ENCODE measurements at regions not wholly inside any gene's neighbourhood (a gene's known extent, or its start where the extent isn't known, plus 50 kb on each side); places are given as distances from the start of the nearest gene placed in this dataset.
"Not testable (repeated sequence)": the region's sequence is repeated elsewhere in the genome, so short reads cannot be mapped to it uniquely, and the experiment has no call there.

DNA sequence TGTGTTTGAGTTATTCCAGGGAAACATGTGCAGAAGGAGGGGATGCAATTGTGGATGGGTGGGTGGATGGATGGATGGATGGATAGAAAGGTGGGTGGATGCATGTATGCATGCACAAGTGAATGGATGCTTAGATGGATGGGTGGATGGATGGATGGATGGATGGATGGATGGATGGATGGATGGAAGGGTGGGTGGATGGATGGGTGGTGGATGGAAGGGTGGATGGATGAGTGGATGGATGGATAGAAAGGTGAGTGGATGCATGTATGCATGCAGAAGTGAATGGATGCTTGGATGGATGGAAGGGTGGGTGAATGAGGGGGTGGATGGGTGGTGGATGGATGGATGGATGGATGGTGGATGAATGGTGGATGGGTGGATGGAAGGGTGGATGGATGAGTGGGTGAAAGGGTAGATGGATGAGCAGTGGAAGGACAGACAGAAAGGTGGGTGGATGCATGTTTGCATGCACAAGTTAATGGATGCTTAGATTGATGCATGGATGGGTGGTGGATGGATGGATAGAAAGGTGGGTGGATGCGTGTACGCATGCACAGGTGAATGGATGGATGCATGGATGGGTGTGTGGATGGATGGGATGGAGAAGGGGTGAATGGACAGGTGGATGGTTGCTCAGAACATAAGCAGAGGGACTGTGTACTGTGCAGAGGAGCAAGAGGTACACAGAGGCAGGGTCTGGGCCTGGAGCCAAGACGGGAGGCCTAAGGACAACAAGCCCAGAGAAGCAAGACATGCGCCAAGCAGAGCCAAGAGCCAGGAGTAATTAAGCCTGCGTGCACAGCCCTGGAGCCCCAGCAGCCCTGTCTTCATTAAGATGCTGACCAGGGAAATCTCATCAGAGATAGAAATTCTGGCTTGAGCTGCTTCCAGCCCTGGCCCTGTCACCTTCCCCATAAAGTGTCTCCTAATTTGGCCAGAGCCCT lies 84.6 kb upstream of the PPP1R26 start:
- DNase-seq = no peak

DNA sequence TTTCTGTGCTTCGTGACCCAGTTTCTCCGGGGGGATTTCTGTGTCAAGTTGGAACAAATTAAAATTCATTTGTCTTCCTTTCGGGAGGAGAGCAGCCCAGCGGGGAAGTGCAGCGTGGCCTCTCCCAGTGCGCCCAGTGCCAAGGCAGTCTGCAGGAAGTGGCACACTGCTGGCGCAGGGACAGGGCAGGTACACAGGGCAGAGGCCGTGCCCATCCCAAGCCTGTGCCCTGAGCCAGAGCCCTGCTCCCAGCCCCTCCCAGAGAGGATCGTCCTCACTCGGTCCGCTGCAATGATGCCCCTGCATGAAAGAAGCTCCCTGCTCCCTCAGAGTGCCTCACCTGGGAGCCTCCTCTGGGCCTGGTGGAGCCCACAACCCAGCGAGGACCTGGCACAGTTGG lies 82.4 kb upstream of the PPP1R26 start:
- DNase-seq = no peak

DNA sequence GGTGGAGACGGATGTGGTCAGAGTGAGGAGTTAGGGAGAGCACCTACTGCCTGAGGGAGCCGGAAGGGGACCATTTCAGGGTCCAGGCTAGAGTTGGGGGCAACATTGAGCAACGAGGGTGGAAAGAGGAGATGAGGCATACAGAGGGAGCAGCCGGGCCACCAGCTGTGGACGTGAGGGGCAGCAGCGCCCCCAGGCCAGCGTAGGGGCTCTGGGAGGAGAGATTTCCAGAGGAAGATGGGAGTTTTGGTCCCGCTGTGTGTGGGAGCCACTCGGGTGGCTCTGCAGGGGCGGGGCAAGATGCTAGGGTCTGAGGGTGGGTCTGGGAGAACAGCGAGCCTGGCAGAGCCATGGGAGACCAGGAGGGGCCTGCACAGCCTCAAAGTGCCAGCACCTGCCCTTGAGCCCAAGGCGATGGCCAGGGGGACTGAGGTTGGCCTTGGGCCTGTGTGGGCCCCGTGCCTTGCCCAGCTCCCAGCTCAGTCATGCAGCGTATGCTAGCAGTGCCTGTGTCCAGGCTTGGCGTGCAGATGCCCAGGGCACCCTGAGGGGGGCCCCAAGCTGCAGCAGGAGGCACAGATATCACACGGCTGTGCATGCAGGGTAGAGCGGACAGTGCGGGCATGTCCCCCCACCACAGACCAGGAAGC lies 80.5 kb upstream of the PPP1R26 start:
- no peak for DNase-seq

DNA sequence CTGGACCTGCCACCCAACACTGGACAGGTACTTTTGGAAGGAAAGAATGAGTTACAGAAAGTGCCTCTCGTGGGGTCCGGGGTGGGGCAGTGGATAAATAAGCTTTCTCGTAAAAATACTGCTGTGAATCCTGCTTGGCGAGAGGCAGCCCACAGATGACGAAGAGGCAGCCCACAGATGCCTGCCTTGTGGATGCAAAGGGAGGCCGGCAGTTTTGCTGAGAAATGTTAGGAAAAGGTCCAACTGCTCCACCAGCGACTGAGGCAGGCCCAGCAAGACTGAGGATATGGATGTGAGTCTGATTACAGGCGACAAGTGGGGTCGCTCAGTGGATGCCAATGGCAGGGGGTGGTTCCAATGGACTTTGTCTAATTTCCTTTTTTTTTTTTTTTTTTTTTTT lies 79.1 kb upstream of the PPP1R26 start:
- DNase-seq = no peak

DNA sequence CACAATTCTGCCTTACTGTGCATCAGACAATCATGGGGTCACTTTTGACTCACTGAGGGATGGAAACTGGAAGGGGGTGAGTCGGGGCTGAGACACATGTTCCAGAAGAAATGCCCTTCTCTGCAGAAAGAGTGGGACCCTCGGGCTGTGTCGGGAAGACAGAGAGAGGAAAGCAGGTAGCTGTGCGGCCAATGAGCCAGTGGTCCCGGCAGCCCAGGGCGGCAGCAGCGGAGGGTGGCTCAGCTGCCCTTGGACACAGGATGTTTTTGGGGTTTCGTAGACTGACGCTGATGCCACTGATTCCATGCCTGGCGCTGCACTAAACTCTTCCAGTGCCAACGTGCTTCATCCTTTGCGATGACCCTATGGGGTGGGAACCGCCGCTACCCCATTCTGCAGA lies 78.4 kb upstream of the PPP1R26 start:
- DNase-seq = no peak

DNA sequence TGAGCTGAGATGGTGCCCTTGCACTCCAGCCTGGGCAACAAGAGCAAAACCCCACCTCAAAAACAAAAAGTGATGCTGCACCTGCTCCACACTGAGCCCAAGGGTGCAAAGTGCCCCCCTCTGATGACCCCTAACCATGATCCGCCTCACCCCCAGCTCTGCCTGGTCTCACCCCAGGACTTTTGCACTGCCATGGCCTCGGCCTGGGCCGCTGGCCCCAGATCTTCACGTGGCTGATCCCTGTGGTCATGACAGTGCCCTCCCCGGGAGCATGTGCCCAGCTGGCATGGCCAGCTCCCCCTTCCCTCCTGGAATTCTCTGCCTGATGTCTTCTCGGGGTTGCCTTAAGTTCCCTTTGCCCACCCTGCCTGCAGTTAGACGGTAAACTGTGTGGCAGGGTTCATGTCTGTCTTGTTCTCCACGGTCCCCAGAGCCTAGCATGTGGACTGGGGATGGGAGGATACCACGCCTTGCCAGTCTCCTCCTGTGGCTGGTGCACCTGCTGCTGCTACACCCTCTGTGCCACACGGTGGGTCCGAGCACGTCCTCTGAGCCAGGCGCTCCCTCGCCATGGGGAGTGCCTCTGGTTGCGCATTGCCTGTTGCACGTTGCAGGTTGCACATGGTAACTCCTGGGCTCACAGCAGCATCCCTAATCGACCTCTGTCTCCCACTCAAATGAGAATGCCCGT lies 77.4 kb upstream of the PPP1R26 start:
- DNase-seq = no peak

DNA sequence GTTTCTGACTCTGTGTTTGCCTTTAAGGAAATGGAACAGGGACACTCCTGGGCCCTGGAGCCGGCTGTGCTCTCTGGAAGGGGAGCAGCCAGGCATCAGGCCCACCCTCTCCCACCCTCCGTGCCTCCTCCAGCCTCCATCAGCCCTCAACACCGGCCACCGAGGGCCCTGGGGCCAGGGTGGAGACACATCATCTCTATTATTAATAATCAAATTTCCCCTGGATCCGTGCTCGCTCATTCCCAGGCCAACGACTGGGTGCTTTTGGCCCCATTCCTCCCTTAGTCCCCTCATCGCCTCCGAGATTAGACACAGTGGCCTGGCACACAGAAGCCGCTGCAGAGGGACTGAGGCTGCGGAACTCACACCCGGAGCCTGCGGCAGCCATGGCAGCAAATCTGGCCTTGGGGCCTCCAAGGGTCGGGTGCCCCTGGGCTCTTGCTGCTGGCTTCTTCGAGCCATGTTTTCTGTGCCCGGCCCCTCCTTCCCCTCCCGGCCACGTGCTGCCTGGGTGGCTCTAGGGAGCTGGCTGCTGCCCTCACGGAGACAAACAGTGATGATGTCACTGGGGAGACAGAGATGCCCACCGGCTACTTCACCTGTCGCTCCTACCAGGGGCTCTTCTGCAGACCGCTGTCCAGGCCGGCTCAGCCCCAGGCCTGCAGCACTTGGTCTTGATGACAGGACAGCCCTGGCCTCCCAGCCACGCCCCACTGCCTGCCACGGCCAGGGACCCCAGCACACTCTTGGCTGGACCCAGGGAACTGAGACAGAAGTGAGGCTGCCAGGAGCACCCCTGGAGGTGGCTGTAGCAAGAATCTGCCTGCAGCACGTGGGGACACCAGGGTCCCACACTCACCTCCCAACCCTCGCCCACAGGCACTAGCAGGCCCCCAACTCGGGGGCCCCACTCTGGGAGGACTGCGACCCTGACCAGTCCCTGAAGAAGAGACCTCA lies 76.6 kb upstream of the PPP1R26 start:
- no peak for DNase-seq

DNA sequence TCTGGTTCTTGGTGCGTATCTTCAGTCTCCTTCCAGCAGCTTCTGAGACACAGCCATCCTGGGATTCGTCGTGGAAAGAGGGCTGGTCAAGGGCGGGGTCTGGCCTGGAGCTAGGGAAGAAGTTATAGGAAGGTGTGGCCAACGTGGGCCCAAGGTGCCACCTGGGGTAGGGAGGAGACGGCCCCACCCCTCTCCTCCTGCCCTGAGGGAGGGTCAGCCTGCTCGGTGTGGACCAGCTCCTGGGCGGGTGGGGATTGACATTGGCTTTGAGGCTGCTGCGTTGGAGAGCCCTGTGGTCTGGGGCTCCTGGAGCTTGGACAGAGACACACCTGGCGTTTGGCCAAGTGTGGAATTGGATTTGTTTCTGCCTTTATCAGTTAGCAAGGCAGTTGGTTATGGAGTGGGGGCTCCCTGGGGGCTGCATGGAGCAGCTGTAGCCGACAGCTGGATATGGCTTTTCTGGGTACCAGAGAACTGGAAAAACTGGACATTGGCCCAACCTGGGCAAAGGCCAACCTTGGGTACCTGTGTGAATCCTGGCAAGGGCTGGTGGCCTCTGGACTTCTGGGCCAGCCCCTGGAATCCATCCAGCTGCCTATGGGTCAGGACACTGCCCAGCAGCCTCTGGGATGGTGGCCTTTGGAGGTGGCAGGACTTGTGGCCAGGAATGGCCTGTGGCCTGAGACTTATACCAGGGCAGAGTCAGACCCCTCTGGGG lies 75.7 kb upstream of the PPP1R26 start:
- no peak for DNase-seq

DNA sequence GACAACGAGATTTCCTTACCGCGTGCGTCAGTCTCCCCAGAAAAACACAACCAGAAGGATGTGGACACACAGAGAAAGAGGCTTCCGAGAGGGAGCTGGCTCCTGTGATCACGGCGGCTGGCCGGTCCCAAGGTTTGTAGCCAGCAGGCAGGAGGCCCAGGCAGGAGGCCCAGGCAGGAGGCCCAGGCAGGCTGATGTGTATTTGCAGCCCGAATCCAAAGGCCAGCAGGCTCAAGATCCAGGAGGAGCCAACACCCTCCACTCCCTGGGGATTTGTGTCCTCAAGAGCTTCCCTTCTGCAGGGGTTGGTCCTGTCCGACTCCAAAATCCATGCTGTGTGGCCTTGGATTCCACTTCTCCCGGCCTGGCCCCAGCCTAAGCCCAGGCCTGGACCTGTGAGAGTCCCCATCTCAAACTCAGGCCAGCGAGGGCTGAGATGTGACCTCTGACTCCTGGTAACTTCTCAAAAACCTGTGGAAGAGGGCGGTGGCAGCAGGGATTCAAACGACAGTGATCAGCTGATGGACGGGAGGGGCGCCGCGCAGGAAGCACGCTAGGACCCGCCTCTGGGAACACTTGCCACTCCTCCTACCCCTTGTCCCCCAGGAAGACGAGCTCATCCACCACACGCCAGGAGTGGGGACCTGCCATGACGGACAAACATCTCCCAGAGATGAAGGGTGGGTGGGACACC lies 75.0 kb upstream of the PPP1R26 start:
- no peak for DNase-seq

DNA sequence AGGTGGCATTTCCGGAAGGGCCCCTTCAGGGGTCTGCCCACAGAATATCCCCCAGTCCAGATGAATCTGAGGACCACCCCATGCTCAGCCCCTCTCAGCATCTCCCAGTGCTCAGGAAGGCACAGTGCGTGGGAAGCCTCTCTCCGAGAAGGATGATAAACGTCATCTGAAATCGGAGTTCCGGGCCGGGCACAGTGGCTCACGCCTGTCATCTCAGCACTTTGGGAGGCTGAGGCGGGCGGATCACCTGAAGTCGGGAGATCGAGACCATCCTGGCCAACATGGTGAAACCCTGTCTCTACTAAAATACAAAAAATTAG lies 74.5 kb upstream of the PPP1R26 start:
- not testable (repeated sequence) for DNase-seq

DNA sequence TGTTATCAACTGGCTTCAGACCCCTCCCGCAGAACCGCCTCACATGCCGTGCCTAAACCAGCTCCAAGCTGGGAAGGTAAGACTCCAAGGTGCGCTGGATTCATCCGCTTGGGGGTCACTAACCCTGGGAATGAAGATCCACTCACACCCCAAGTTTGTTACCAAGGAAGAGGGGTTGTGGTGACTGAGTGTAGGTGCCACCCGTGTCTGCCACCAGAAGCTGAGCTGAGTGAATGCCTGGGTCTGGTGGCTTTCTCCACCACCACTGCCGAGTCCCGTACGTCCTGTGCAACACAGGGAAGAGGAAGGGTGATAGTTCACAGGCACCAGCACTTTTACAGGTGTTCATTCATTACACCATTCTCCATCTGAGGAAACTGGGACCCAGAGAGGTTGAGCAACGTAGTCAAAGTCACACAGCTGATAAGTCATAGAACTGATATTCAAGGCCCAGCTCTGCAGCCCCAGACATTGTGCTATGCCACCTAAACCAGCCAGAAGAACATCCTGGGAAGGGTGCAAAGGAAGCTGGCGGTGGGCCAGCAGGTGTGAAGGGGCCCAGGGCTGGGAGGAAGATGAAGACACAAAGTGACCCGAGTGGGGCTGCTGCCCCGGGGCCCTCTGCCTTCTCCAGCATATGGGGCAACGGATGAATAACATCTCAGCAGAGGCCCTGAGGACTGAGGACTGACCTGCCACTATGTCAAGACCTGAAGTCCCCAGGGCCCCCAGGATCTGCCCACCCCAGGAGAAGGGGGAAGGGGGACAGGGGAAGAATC lies 70.9 kb upstream of the PPP1R26 start:
- no peak for DNase-seq

DNA sequence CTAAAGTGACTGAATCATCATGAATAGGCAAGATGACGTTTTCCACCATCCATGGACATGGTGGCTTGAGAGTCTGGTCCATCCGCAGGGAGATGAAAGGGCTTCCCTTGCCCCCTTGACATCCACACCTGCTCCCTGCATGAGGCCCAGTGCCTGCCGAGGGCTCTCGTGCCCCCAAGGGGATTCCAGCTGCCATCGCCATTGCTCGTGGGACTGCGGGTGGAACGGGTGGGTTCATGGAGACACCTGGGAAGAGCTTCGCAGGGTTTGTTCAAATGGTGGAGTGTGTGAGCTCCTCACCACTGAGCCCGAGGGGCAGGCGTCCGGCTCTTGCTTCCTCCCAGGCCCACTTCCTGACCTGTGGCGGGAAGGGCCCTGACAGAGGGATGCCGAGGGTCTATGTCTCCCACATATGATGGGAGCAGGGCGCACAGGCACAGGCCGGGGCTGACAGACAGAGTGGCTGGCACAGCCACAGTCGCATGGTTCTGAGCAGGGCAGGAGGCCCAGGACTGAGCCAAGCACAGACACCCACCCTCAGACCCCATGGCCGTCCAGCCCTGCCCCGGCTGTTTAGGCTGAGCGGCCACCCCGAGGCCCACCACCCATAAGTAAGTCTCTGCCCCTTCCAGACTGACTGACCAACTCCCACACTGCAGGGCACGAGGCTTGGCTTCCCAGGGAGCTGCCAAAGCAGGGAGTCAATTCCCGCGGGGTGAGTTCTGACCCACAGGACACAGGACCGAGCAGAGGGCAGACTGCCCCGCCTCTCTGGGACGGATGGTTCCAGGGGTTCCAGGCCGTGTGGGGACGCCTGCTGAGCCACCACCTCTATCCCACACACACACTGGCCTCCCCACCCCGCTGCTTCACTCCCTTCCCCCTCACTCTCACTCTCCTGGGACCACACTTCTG lies 70.0 kb upstream of the PPP1R26 start:
- DNase-seq = no peak

DNA sequence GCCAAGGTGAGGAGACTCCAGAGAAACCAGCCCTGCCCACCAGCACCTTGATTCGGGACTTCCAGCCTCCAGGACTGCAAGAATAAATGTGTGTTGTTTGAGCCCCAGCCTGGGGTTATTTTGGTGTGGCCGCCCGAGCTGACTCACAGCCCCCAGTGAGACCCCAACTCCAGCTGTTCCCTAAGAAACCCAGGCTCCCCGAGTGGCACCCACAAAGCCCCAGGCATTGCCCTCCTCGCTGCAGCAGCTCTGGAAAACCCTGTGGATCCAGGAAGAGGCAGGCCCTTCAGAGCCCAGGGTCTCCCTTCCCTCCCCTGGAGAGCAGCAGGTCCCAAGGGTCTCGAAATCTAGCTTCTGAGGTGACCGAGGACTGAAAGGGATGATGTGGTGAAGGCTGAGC lies 69.2 kb upstream of the PPP1R26 start:
- no peak for DNase-seq

DNA sequence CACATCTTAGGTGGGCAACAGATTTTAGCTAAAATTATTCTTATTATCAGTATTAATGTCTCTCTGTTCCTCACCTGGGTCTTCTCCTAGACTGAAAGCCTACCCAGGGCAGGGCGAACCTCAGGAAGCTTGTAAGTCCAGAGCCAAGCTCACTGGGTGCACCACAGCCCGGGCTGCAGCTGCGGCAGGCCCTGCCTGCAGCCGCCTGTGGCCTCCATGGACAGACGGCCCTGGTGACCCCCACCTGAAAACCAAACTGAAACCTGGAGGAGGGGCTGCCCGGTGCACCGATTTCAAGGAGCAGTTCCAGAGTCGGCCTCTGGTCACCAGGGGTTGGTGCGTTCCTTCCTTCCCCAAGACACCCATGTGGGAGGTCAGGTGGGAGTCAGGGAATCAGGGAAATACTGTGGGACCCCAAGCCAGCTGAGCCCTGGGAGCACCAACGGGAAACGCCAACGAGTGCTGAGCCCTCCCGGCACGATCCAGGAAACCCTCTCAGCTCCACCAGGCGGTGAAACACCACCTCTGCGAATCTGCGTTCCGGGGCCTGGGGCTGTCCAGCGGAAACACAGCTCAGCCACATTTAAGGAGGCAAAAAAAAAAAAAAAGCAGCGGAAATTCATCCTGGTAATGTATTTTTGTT lies 68.6 kb upstream of the PPP1R26 start:
- DNase-seq = no peak

DNA sequence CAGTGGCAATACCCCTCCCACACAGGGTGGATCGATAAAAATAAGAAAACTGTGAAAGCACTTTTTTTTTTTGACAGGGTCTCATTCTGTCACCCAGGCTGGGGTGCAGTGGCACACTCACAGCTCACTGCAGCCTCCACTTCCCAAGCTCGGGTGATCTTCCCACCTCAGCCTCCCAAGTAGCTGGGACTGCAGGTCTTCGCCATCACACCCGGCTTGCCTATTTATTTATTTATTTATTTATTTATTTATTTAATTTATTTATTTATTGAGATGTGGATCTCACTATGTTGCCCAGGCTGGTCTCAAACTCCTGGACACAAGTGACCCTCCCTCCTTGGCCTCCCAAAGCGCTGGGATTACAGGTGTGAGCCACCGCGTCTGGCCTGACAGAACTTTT lies 68.0 kb upstream of the PPP1R26 start:
- not testable (repeated sequence) for DNase-seq

DNA sequence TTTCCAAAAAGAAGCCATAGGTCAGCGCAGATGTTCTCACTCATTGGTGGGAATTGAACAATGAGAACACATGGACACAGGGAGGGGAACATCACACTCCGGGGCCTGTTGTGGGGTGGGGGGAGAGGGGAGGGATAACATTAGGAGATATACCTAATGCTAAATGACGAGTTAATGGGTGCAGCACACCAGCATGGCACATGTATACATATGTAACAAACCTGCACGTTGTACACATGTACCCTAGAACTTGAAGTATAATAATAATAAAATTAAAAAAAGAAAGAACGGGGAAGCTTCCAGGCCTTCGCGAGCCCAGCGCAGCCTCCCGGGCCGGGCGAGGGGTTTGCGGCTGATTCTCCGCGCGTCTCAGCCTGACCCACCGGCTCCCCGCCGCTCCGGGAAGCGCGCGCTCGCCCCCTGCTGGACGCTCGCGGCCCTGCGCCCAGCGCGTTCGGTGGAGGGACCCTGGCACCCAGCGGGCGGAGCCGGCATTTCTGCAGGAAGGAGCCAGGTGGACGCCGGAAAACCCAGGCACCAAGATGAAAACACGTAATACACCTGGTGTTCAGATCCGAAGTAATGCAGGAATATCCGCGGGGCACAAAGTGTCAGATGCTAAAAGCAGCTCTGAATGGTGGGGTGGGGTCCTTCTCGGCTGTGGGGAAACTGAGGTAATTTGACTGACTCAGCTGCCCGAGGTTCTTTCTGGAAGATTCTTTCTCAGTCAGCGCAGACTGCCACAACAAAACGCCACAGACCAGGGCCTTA lies 67.1 kb upstream of the PPP1R26 start:
- DNase-seq = peak; percentile 87

DNA sequence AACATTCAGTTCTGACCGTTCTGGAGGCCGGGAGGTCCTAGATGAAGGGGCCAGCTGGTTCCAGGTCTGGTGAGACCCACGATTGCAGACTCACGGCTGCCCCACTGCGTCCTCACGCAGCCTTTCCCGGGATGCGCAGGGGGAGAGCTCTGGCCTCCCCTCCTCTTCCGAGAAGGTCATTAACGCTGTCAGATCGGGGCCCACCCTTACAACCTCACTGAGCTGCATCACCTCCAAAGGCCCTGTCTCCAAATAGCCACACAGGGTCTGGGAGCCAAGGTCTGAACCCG lies 66.6 kb upstream of the PPP1R26 start:
- no peak for DNase-seq

DNA sequence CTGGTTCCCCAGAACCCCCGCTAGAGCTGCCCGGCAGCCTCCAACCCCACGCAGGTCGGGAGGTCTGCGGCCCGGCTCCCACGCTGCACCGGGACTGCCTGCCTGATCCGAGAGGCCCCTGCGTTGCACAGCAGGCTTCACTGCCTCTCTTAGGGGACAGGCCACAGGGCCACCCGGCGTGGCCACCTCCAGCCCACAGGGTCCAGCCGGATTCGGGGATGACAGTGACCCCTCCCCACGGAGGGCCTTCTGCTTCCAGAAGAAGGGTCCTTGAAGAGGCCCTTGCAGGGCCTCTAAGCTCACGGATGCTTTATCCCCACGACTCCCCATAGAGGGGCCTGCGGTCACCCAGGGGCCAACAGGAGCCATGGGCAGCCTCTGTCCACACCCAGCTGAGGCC lies 66.1 kb upstream of the PPP1R26 start:
- peak; percentile 55 for DNase-seq

Data from activated effector memory CD4-positive, alpha-beta T cell treated with anti-CD3 and anti-CD28 coated beads, Interleukin-2, amount 50 U/mL, for 16 hours (primary cell).